GM06990 (cell line): ENCODE measurements at regions not wholly inside any gene's neighbourhood (a gene's known extent, or its start where the extent isn't known, plus 50 kb on each side); places are given as distances from the start of the nearest gene placed in this dataset.

ENCODE experiments used
- DNase-seq: peaks from one replicate; pipeline ENCODE4 v3.0.0-alpha.2; 2011; ENCODE audit not compliant: insufficient read length; ENCODE audit errors: extremely low read depth
- H3K27me3 ChIP-seq: replicated peaks from 2 replicates; pipeline ENCODE4 v1.6.0; 2011; ENCODE audit warnings: low read length; ENCODE audit not compliant: control insufficient read depth, insufficient read depth
- H3K36me3 ChIP-seq: 2 replicates; pipeline ENCODE4 v1.5.1; 2011; ENCODE audit warnings: low read length; ENCODE audit not compliant: control insufficient read depth, insufficient read depth
- H3K4me3 ChIP-seq: replicated peaks from 2 replicates; pipeline ENCODE4 v1.5.1; 2011; ENCODE audit warnings: low read depth, mild to moderate bottlenecking, control low read depth, low read length
- TF ChIP-seq, protein P1 (sequence below): IDR thresholded peaks from 2 replicates; pipeline ENCODE4 v1.5.1; 2011; ENCODE audit warnings: low read length, control low read depth, mild to moderate bottlenecking, inconsistent platforms; ENCODE audit not compliant: insufficient read depth, poor library complexity, severe bottlenecking

DNA sequence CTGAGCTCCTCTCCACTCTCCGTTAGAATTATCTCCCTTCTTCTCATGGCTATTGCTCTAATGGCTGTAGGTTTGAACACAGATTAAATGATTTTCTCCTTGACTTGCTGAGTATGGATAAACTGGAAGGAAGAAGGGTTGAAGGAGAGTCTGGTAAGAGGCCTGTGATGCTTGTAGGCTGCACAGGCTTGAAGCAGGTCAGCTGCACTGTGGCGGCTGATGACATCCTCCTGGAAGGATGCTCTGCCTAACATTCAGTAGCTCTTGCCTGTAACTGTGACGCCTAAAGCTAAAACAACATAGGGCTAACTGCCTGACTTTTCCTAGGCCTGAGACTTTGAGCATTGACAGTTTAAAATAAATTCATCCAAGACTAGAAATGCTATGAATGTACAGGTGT lies 166.3 kb downstream of the MREG start:
- Histone ChIP-seq H3K27me3 (no peaks in the 10 kb centered on the region), H3K4me3 (no peak overlapping the region), H3K36me3 (no peaks in the 10 kb centered on the region)
- DNase-seq: no peak
- TF ChIP-seq, protein P1, sequence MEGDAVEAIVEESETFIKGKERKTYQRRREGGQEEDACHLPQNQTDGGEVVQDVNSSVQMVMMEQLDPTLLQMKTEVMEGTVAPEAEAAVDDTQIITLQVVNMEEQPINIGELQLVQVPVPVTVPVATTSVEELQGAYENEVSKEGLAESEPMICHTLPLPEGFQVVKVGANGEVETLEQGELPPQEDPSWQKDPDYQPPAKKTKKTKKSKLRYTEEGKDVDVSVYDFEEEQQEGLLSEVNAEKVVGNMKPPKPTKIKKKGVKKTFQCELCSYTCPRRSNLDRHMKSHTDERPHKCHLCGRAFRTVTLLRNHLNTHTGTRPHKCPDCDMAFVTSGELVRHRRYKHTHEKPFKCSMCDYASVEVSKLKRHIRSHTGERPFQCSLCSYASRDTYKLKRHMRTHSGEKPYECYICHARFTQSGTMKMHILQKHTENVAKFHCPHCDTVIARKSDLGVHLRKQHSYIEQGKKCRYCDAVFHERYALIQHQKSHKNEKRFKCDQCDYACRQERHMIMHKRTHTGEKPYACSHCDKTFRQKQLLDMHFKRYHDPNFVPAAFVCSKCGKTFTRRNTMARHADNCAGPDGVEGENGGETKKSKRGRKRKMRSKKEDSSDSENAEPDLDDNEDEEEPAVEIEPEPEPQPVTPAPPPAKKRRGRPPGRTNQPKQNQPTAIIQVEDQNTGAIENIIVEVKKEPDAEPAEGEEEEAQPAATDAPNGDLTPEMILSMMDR: no peak

DNA sequence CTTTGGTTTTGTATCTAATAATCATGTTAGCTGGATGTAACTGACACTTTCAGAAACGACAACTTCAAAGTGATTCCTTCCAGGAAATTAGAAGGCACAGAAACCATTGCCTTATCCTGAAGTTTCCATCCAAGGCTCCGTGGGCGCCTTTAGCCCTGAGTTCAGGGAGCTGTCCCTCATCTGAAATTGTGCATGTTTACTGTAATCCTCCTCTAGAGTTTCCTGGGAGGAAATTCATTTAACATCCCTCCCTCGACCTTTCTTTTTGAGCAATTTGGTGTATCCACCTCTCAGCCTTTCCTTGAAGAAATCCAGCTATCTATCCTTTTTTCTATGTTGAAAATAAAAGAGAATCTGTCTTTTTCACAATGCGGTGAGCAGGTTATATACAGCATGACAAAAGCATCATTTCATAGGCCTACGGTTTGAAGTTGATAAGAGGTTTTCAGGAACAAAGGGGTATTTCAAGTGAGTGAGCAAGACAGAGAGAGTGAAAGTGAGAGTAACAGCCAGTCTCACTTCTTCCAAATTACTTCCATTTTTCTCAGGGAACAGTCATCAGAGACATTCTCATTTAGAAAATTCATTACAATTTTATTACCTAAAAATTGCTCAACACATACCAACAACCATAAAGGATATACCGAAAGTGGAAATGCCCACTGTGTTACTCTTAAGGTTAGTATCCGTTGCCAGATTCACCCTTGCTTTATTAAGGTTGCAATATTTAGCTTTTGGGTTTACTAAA lies 167.3 kb downstream of the MREG start:
- TF ChIP-seq, protein P1: no peak
- Histone ChIP-seq H3K27me3 (no peaks in the 10 kb centered on the region), H3K36me3 (no peaks in the 10 kb centered on the region), H3K4me3 (no peak overlapping the region)
- peak; percentile 37 for DNase-seq

DNA sequence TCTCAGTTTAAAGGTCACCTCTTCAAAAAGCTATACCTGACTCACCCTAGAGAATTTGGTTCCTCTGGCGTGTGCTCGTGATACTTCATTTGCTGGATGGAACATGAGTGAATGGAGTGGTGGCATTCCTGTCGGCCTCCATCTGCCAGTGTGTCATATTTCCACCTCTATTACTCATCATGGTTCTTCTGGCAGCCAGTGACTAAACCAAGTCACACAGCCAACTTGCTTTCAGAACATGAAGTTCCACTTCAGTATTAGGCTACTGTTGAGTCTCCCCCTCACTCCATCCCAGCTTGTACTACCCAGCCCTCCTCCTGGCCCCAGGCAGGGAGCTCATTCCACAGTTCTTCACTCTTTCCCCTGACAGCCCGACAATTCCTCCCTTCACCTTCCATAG lies 169.8 kb downstream of the MREG start:
- Histone ChIP-seq H3K4me3 (no peak overlapping the region), H3K36me3 (no peaks in the 10 kb centered on the region), H3K27me3 (no peaks in the 10 kb centered on the region)
- no peak for DNase-seq
- TF ChIP-seq, protein P1: no peak

DNA sequence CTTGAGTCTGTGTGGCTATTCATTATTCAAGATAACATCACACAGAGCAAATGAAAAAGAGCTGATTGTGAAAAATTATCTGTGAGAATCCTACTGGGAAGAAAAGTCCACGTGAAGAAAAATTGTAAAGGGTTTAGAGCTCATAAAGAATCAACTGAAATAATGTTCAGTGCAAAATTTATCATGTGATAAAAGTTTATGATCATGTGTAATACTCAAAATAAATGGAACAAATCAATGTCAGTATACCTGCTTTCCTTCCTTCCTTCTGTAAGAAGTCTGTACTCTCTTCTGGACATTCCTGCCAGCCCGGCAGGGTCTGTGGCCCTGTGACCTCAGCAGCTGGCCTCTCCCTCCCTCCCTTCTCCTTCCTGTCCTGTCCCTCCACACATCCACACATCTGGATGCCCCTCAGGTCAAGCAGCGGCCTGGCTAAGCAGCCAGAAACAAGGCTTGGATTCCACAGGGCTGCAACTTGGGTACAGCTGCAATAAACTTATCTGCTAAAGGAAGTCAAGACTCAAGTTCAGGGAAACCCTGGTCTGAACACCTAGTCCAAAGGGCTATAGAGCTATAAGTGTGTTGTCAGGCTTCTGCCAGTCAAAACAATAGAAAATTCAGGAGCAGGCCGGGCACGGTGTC lies 172.1 kb downstream of the MREG start:
- TF ChIP-seq, protein P1: no peak
- Histone ChIP-seq H3K36me3 (no peaks in the 10 kb centered on the region), H3K27me3 (no peaks in the 10 kb centered on the region), H3K4me3 (no peak overlapping the region)
- DNase-seq: peak; percentile 38

DNA sequence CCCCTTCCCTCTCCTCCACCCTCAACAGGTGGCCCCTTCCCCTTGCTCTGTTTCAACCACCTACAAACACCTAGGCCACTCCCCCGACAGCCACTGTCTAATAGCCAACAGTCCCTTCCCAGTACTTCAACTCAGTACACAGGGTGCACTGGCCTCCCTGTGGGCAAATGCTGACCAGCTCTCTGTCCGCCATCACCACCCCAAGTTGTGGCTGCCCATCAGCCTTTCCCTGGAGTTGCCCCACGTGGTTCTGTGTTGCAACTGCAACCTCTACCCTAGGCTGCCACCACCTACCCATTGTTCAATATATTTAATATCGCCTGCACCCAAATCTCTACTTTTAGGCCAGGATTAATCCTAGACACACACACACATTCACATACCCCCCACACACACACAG lies 173.5 kb downstream of the MREG start:
- TF ChIP-seq, protein P1: no peak
- Histone ChIP-seq H3K36me3 (no peaks in the 10 kb centered on the region), H3K27me3 (no peaks in the 10 kb centered on the region), H3K4me3 (no peak overlapping the region)
- DNase-seq: no peak
